ENCODE measurements at regions not wholly inside any gene's neighbourhood (a gene's known extent, or its start where the extent isn't known, plus 50 kb on each side); places are given as distances from the start of the nearest gene placed in this dataset.
"Not testable (repeated sequence)": the region's sequence is repeated elsewhere in the genome, so short reads cannot be mapped to it uniquely, and the experiment has no call there.

DNA sequence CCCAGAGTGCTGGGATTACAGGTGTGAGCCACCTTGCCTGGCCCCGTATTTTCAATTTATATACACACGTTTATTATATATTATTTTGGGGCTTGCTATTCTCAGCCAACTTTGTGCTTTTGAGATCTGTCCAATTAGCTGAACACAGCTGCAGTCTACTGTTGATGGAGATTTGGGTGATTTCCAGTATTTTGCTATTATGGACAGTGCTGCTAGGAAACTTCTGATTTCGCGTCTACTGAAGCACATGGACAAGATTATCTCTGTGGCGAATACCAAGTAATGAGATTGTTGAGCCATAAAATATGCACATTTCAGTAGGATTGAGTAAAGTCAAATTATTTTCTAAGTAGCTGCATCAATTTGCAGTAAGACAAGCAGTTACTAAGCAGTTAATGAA, 1731.2 kb upstream of the CDH6 start:
- Mint-ChIP-seq H3K4me3 (ENCODE audit: low read depth) (no peak overlapping the region), H3K9me3 (peaks cover 16% of the 10 kb centered on the region), H3K27me3 (ENCODE audit: low read depth) (no peaks in the 10 kb centered on the region), H3K4me1 (ENCODE audit: low read depth) (no peaks in the 10 kb centered on the region), H3K27ac (no peak overlapping the region), H3K36me3 (ENCODE audit: low read depth) (no peaks in the 10 kb centered on the region)
- intact Hi-C loops (cut with micrococcal nuclease): no loop called here
- no peak for DNase-seq (ENCODE audit: low spot score)

DNA sequence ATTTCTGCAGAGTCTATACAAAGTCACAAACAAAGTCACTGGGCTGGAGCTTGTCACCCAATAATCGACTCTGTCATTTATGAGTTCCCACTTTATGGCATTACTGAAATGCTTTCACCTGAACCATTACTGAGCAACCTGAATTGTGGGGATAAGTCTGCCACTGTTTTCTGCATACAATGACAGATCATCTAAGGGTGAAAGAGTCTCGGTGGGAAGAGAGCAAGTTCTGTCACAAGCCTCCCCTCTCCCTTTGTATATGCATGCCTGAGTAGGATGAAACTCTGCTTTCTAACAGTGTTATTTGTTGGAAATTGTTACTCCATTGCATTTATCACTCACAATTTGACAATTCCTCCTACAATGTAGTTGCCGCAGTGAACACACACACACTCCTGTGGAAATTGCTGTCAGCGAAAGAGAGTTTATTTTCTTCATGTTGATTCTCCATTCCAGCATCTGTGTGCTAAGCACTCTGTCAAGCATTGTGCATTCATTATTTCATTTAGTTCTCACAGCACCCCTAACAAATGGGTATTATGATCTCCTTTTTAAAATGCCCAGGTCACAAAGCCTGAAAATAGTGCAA, 1732.4 kb upstream of the CDH6 start:
- H3K4me1 Mint-ChIP-seq (ENCODE audit: low read depth): no peaks in the 10 kb centered on the region
- H3K36me3 Mint-ChIP-seq (ENCODE audit: low read depth): no peaks in the 10 kb centered on the region
- H3K4me3 Mint-ChIP-seq (ENCODE audit: low read depth): no peak overlapping the region
- no peaks in the 10 kb centered on the region for H3K27me3 Mint-ChIP-seq (ENCODE audit: low read depth)
- no peak for DNase-seq (ENCODE audit: low spot score)
- H3K9me3 Mint-ChIP-seq: peaks cover 9% of the 10 kb centered on the region
- no peak overlapping the region for H3K27ac Mint-ChIP-seq
- intact Hi-C loops (cut with micrococcal nuclease): no loop called here

DNA sequence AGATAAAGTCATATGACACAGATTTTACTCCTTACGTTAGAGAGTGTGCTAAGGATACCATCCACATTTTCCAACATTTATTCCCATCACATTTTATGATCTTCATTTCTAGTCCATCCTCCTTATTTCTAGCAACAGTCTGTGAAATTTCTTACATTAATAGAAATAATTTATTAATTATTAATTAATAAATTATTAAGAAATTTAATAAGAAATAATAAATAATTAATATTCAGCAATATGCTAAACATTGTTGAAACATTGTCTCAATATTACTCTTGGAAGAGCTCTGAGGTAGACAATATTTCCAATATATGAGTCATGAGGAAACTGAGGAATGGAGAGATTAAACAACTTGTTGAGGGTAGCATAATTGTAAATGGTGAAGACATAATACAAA, 1742.5 kb upstream of the CDH6 start:
- H3K4me3 Mint-ChIP-seq (ENCODE audit: low read depth); H3K36me3 Mint-ChIP-seq (ENCODE audit: low read depth); DNase-seq (ENCODE audit: low spot score); H3K4me1 Mint-ChIP-seq (ENCODE audit: low read depth); H3K27me3 Mint-ChIP-seq (ENCODE audit: low read depth); H3K27ac Mint-ChIP-seq; intact Hi-C loops (cut with micrococcal nuclease): not testable (repeated sequence)
- peaks cover 28% of the 10 kb centered on the region for H3K9me3 Mint-ChIP-seq

- H3K4me1 Mint-ChIP-seq (ENCODE audit: low read depth): no peaks in the 10 kb centered on the region
Measured at GRCh38 chr5:29414681-29415080, 1778.8 kb upstream of the CDH6 start.

DNA sequence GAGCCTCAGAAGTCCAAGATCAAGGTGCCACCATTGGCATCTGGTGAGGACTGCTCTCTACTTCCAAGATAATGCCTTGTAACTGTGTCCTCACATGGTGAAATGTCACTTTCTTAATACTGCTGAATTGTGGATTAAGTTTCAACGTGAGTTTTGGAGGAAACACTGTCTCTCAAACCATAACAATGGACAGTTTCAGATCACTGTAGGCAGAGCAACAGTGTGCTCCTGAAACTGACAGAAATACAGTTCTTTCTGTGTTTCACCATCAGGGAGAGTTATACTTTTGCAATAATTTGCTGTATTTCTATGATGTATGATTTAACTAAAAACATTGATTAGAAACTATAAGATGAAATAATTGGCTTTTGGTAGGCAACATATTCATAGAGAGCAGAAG, 1780.5 kb upstream of the CDH6 start:
- H3K4me1 Mint-ChIP-seq (ENCODE audit: low read depth): no peaks in the 10 kb centered on the region
- intact Hi-C loops (cut with micrococcal nuclease): no loop called here
- H3K9me3 Mint-ChIP-seq: peaks cover 26% of the 10 kb centered on the region
- no peaks in the 10 kb centered on the region for H3K36me3 Mint-ChIP-seq (ENCODE audit: low read depth)
- H3K4me3 Mint-ChIP-seq (ENCODE audit: low read depth): no peak overlapping the region
- H3K27ac Mint-ChIP-seq: no peak overlapping the region
- no peaks in the 10 kb centered on the region for H3K27me3 Mint-ChIP-seq (ENCODE audit: low read depth)
- no peak for DNase-seq (ENCODE audit: low spot score)

More at GRCh38 chr5:29414681-29415080, 1778.8 kb upstream of the CDH6 start:
- no peak for DNase-seq (ENCODE audit: low spot score)
- no peaks in the 10 kb centered on the region for H3K36me3 Mint-ChIP-seq (ENCODE audit: low read depth)
- no peak overlapping the region for H3K27ac Mint-ChIP-seq
- no peak overlapping the region for H3K4me3 Mint-ChIP-seq (ENCODE audit: low read depth)
- H3K9me3 Mint-ChIP-seq: peaks cover 22% of the 10 kb centered on the region
- H3K27me3 Mint-ChIP-seq (ENCODE audit: low read depth): no peaks in the 10 kb centered on the region
- intact Hi-C loops (cut with micrococcal nuclease): no loop called here

- Mint-ChIP-seq H3K27ac (no peak overlapping the region), H3K4me1 (ENCODE audit: low read depth) (no peaks in the 10 kb centered on the region), H3K27me3 (ENCODE audit: low read depth) (no peaks in the 10 kb centered on the region), H3K4me3 (ENCODE audit: low read depth) (no peak overlapping the region), H3K9me3 (peaks cover 51% of the 10 kb centered on the region), H3K36me3 (ENCODE audit: low read depth) (no peaks in the 10 kb centered on the region)
- DNase-seq (ENCODE audit: low spot score): no peak
- intact Hi-C loops (cut with micrococcal nuclease): no loop called here
Measured at GRCh38 chr5:29402270-29402669, 1791.2 kb upstream of the CDH6 start.

GRCh38 chr5:29389993-29390392, 1803.5 kb upstream of the CDH6 start:
- no peaks in the 10 kb centered on the region for H3K27me3 Mint-ChIP-seq (ENCODE audit: low read depth)
- no peak overlapping the region for H3K27ac Mint-ChIP-seq
- no peaks in the 10 kb centered on the region for H3K4me1 Mint-ChIP-seq (ENCODE audit: low read depth)
- H3K4me3 Mint-ChIP-seq (ENCODE audit: low read depth): no peak overlapping the region
- peaks cover 45% of the 10 kb centered on the region for H3K9me3 Mint-ChIP-seq
- intact Hi-C loops (cut with micrococcal nuclease): no loop called here
- H3K36me3 Mint-ChIP-seq (ENCODE audit: low read depth): no peaks in the 10 kb centered on the region
- DNase-seq (ENCODE audit: low spot score): no peak

DNA sequence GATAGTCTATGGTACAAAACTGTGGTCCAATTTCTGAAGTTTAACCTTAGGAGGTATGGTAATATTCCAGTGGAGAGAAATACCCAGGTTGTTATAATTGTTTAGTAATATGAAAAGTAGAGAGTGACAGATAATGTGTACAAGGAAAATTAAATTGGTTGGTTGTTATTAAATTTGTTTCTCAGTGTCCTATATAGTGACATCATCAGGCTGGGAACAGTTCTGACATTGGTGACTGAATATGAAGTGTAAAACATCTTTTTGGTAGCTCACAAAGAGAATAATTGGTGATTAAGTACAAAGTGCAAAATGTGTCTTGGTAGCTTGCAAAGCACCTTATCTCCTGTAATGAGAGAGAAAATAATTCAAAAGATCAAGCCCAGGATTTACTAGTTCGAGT, 1806.1 kb upstream of the CDH6 start:
- Mint-ChIP-seq H3K36me3 (ENCODE audit: low read depth) (no peaks in the 10 kb centered on the region), H3K4me3 (ENCODE audit: low read depth) (no peak overlapping the region), H3K9me3 (peaks cover 64% of the 10 kb centered on the region), H3K4me1 (ENCODE audit: low read depth) (no peaks in the 10 kb centered on the region), H3K27ac (no peak overlapping the region), H3K27me3 (ENCODE audit: low read depth) (no peaks in the 10 kb centered on the region)
- no peak for DNase-seq (ENCODE audit: low spot score)
- intact Hi-C loops (cut with micrococcal nuclease): no loop called here

GRCh38 chr5:29382780-29383179, 1810.7 kb upstream of the CDH6 start:
- Mint-ChIP-seq H3K27me3 (ENCODE audit: low read depth) (no peaks in the 10 kb centered on the region), H3K4me1 (ENCODE audit: low read depth) (no peaks in the 10 kb centered on the region), H3K4me3 (ENCODE audit: low read depth) (no peak overlapping the region), H3K9me3 (peaks cover 39% of the 10 kb centered on the region), H3K36me3 (ENCODE audit: low read depth) (no peaks in the 10 kb centered on the region), H3K27ac (no peak overlapping the region)
- intact Hi-C loops (cut with micrococcal nuclease): no loop called here
- no peak for DNase-seq (ENCODE audit: low spot score)

DNA sequence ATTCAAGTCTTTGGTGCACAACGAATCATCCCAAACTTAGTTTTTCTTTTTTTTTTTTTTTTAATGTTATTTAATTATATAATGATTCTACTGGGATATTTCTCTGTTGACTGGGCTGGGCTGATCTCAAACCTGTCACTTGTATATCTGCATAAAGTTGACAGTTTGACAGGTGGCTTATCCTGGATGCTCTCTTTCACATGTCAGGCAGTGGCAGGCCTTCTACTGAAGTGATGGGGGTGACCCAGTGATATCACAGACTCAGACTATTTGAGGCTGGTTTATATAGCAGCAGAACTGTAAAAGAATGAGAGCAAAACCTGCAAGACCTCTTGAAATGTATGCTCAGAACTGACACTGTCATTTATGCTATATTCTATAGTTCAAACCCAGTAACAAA, 1813.5 kb upstream of the CDH6 start:
- Mint-ChIP-seq H3K27ac (no peak overlapping the region), H3K36me3 (ENCODE audit: low read depth) (no peaks in the 10 kb centered on the region), H3K4me1 (ENCODE audit: low read depth) (no peaks in the 10 kb centered on the region), H3K4me3 (ENCODE audit: low read depth) (no peak overlapping the region), H3K9me3 (peaks cover 30% of the 10 kb centered on the region), H3K27me3 (ENCODE audit: low read depth) (no peaks in the 10 kb centered on the region)
- intact Hi-C loops (cut with micrococcal nuclease): no loop called here
- no peak for DNase-seq (ENCODE audit: low spot score)

DNA sequence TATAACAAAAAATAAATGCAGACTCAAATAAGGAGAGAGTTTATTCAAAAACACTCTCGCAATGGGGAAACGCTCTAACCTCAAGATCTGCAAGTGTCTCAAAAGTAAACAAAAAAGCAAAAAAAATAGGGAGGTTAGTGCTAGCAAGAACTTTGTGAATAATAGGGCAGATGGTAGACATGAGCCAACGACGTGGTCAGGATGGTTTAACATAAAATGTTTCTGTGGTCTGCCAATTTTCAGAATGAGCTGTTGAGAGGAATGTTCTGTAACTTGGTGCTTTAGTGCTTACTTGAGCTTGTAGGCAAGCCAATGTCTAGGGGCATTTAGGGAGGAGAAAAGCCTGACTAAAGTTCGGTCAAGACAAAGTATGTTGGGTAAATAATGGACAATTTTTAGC, 1813.9 kb upstream of the CDH6 start:
- Mint-ChIP-seq H3K9me3 (peaks cover 28% of the 10 kb centered on the region), H3K27ac (no peak overlapping the region), H3K4me1 (ENCODE audit: low read depth) (no peaks in the 10 kb centered on the region), H3K36me3 (ENCODE audit: low read depth) (no peaks in the 10 kb centered on the region), H3K27me3 (ENCODE audit: low read depth) (no peaks in the 10 kb centered on the region), H3K4me3 (ENCODE audit: low read depth) (no peak overlapping the region)
- DNase-seq (ENCODE audit: low spot score): no peak
- intact Hi-C loops (cut with micrococcal nuclease): no loop called here

DNA sequence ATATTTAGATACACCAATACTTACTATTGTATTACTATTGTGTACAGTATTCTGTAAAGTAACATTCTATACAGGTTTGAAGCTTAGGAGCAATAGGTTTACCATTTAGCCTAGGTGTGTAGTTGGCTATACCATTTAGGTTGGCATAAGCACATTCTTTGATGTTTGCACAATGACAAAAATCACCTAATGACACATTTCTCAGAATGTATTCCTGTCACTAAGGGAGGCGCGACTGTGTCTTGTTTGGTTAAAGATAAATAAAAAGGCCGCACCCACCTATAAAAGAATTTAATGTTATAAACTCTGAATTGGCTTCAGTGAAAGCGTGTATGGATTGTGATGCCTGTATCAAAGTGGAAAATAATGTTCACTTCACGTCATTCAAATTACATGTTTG, 1815.4 kb upstream of the CDH6 start:
- DNase-seq (ENCODE audit: low spot score): no peak
- Mint-ChIP-seq H3K4me1 (ENCODE audit: low read depth) (no peaks in the 10 kb centered on the region), H3K36me3 (ENCODE audit: low read depth) (no peaks in the 10 kb centered on the region), H3K27me3 (ENCODE audit: low read depth) (no peaks in the 10 kb centered on the region), H3K9me3 (peaks cover 21% of the 10 kb centered on the region), H3K27ac (no peak overlapping the region), H3K4me3 (ENCODE audit: low read depth) (no peak overlapping the region)
- intact Hi-C loops (cut with micrococcal nuclease): no loop called here

- no peaks in the 10 kb centered on the region for H3K27me3 Mint-ChIP-seq (ENCODE audit: low read depth)
- peaks cover 49% of the 10 kb centered on the region for H3K9me3 Mint-ChIP-seq
- no peak overlapping the region for H3K4me3 Mint-ChIP-seq (ENCODE audit: low read depth)
- intact Hi-C loops (cut with micrococcal nuclease): no loop called here
- H3K4me1 Mint-ChIP-seq (ENCODE audit: low read depth): no peaks in the 10 kb centered on the region
- no peaks in the 10 kb centered on the region for H3K36me3 Mint-ChIP-seq (ENCODE audit: low read depth)
- DNase-seq (ENCODE audit: low spot score): no peak
- no peak overlapping the region for H3K27ac Mint-ChIP-seq
Measured at GRCh38 chr5:29370248-29370647, 1823.2 kb upstream of the CDH6 start.

DNA sequence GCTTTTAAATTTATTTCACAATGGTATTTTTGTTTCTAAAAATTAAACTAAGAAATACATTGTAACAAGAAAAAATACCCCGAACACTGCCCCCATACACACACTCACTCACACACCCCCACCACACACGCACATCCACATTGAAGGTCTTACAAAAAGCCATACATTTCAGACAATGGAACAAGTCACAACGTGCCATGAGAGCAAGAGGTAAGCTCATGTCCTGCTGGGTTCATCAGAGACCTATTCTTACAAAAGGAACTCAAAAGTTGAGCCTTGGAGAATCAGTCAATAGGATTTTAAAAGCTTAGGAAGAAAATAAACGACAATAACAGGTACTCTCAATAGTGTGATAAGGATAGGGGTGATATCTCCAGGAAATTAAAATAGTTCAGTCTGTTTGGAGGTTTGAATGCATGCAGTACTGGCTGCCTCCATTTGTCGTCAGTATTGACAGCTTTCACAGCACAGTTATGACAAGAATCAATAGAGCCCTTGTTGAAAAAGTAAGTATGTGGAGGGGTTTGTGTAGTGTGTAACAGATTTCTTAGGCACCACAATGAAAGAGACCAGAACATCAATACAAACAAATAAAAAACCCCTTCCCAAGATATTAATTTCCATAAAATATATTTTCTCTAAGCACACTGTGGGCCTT, 1826.2 kb upstream of the CDH6 start:
- Mint-ChIP-seq H3K36me3 (ENCODE audit: low read depth) (no peaks in the 10 kb centered on the region), H3K4me3 (ENCODE audit: low read depth) (no peak overlapping the region), H3K27ac (no peak overlapping the region), H3K4me1 (ENCODE audit: low read depth) (no peaks in the 10 kb centered on the region), H3K9me3 (peaks cover 51% of the 10 kb centered on the region), H3K27me3 (ENCODE audit: low read depth) (no peaks in the 10 kb centered on the region)
- no peak for DNase-seq (ENCODE audit: low spot score)
- intact Hi-C loops (cut with micrococcal nuclease): no loop called here
